HCT116 (cell line): ENCODE measurements at regions not wholly inside any gene's neighbourhood (a gene's known extent, or its start where the extent isn't known, plus 50 kb on each side); places are given as distances from the start of the nearest gene placed in this dataset.

ENCODE experiments used
- ATAC-seq: fragments of 200-7000 bp; cut with Tn5 transposase; 2 replicates; pipeline ENCODE4 v1.9.1; 2020; ENCODE audit warnings: mild to moderate bottlenecking, moderate library complexity
- BruUV-seq: library from RNA; stranded (reverse); fragments of 400-500 nt; replicated peaks from 2 replicates; lab custom pipeline; 2021; lab: Mats Ljungman, UMichigan
- CTCF ChIA-PET: fragments of 300-600 bp; sonication (Branson Sonifier 250); formaldehyde crosslinking; loops from one replicate; lab custom pipeline; 2021; ENCODE audit warnings: antibody characterized with exemption; lab: Charles Lee
- POLR2A ChIA-PET: fragments of 300-600, 350-600 bp; sonication (Branson Sonifier 250); formaldehyde crosslinking; loops from one replicate; lab custom pipeline; 2021; ENCODE audit warnings: antibody characterized with exemption; lab: Charles Lee
- RAD21 ChIA-PET, 2 experiments: fragments of 300-600 bp; sonication (Branson Sonifier 250); formaldehyde crosslinking; loops; one replicate each; lab custom pipeline; 2023; ENCODE audit warnings: low total read pairs in 2 of 2; ENCODE audit not compliant: uncharacterized antibody in 2 of 2, unreplicated experiment in 2 of 2, low non-redundant PET in 1 of 2; lab: Charles Lee
- DNase-seq: peaks from one replicate; pipeline ENCODE4 v3.0.0-alpha.2; 2010; ENCODE audit warnings: low read depth, low spot score
- H2AFZ ChIP-seq: fragments of 200-600 bp; shearing (Covaris generic), sonication (generic); 2 replicates; pipeline ENCODE4 v1.6.1; 2017; ENCODE audit warnings: low read depth, mixed run types, mixed read lengths, antibody characterized with exemption, low read length; ENCODE audit not compliant: poor library complexity, severe bottlenecking
- H3K27ac ChIP-seq: 2 replicates; pipeline ENCODE4 v1.5.1; 2012; ENCODE audit warnings: low read depth, low read length
- H3K27me3 ChIP-seq: fragments of 200-600 bp; sonication (generic); 2 replicates; pipeline ENCODE4 v1.6.1; 2016; ENCODE audit warnings: mixed run types, low read length, mixed read lengths; ENCODE audit not compliant: insufficient read depth
- H3K36me3 ChIP-seq, 2 experiments: fragments of 200-500 bp in 1 of 2; fragments of 200-600 bp in 1 of 2; sonication (Bioruptor generic) in 1 of 2; sonication (generic) in 1 of 2; 2 replicates each; pipeline versions ENCODE4 v1.5.1 to v1.6.1; 2014 to 2016; ENCODE audit warnings: low read length in 2 of 2, inconsistent platforms in 1 of 2, mixed read lengths in 1 of 2, mixed run types in 1 of 2; ENCODE audit not compliant: insufficient read depth in 2 of 2, control insufficient read depth in 1 of 2
- H3K4me1 ChIP-seq, 2 experiments: fragments of 200-600 bp in 1 of 2; sonication (generic) in 1 of 2; 2 replicates each; pipeline versions ENCODE4 v1.5.1 to v1.6.1; 2012 to 2017; ENCODE audit warnings: low read length in 2 of 2, inconsistent platforms in 1 of 2, mild to moderate bottlenecking in 1 of 2, mixed read lengths in 1 of 2, mixed run types in 1 of 2, moderate library complexity in 1 of 2; ENCODE audit not compliant: insufficient read depth in 2 of 2, control insufficient read depth in 1 of 2
- H3K4me2 ChIP-seq: fragments of 200-600 bp; sonication (generic); 2 replicates; pipeline ENCODE4 v1.6.1; 2017; ENCODE audit warnings: mixed run types, low read length, mixed read lengths
- H3K4me3 ChIP-seq, 2 experiments: fragments of 200-600 bp in 1 of 2; sonication (generic) in 1 of 2; replicated peaks in 1 of 2; 2 replicates each; pipeline ENCODE4 v1.5.1; 2011 to 2016; ENCODE audit warnings: low read length in 2 of 2, control low read depth in 1 of 2, low read depth in 1 of 2, mild to moderate bottlenecking in 1 of 2, mixed read lengths in 1 of 2, mixed run types in 1 of 2
- H3K79me2 ChIP-seq: fragments of 200-600 bp; sonication (generic); 2 replicates; pipeline ENCODE4 v1.6.1; 2017; ENCODE audit warnings: mild to moderate bottlenecking, mixed run types, low read length, moderate library complexity, mixed read lengths; ENCODE audit not compliant: insufficient read depth
- H3K9ac ChIP-seq: fragments of 200-600 bp; sonication (generic); 2 replicates; pipeline ENCODE4 v1.6.1; 2016; ENCODE audit warnings: low read length, mixed read lengths
- H3K9me2 ChIP-seq: fragments of 200-600 bp; sonication (generic), shearing (Covaris generic); 2 replicates; pipeline ENCODE4 v1.6.1; 2017; ENCODE audit warnings: mixed run types, mild to moderate bottlenecking, moderate library complexity; ENCODE audit not compliant: insufficient read depth
- H3K9me3 ChIP-seq, 2 experiments: fragments of 200-500 bp in 1 of 2; fragments of 200-600 bp in 1 of 2; sonication (Bioruptor generic) in 1 of 2; sonication (generic) in 1 of 2; 2 replicates each; pipeline ENCODE4 v1.6.1; 2014 to 2017; ENCODE audit warnings: low read length in 2 of 2, mixed read lengths in 2 of 2, inconsistent platforms in 1 of 2, low read depth in 1 of 2, mild to moderate bottlenecking in 1 of 2, mixed run types in 1 of 2, moderate library complexity in 1 of 2; ENCODE audit not compliant: control insufficient read depth in 1 of 2, insufficient read depth in 1 of 2
- H4K20me1 ChIP-seq: fragments of 200-600 bp; sonication (generic), shearing (Covaris generic); 2 replicates; pipeline ENCODE4 v1.6.1; 2017; ENCODE audit warnings: mixed run types, mild to moderate bottlenecking, moderate library complexity; ENCODE audit not compliant: insufficient read depth
- CEBPB ChIP-seq: IDR thresholded peaks from 2 replicates; pipeline ENCODE4 v1.6.1; 2012; ENCODE audit warnings: low read depth
- CTCF ChIP-seq, 3 experiments: fragments of 200-600 bp in 1 of 3; sonication (generic) in 1 of 3; IDR thresholded peaks in 2 of 3; conservative IDR thresholded peaks in 1 of 3; 2 replicates each; pipeline ENCODE4 v1.5.1; 2012 to 2017; ENCODE audit warnings: low read depth in 2 of 3, low read length in 2 of 3, antibody characterized with exemption in 1 of 3, borderline replicate concordance in 1 of 3, control low read depth in 1 of 3, mild to moderate bottlenecking in 1 of 3, mixed read lengths in 1 of 3, mixed run types in 1 of 3, moderate library complexity in 1 of 3; ENCODE audit not compliant: insufficient read depth in 1 of 3
- EGR1 ChIP-seq: IDR thresholded peaks from 2 replicates; pipeline ENCODE4 v1.6.1; 2012; ENCODE audit warnings: low read depth
- FOSL1 ChIP-seq: IDR thresholded peaks from 2 replicates; pipeline ENCODE4 v1.6.1; 2012; ENCODE audit warnings: low read depth
- MAX ChIP-seq: IDR thresholded peaks from 2 replicates; pipeline ENCODE4 v1.6.1; 2012
- POLR2AphosphoS5 ChIP-seq: IDR thresholded peaks from 2 replicates; pipeline ENCODE4 v1.6.1; 2011; ENCODE audit warnings: mild to moderate bottlenecking, low read depth, low read length, moderate library complexity
- RAD21 ChIP-seq: IDR thresholded peaks from 2 replicates; pipeline ENCODE4 v1.6.1; 2012; ENCODE audit warnings: low read depth, mild to moderate bottlenecking
- REST ChIP-seq: IDR thresholded peaks from 2 replicates; pipeline ENCODE4 v1.6.1; 2012; ENCODE audit warnings: low read depth
- YY1 ChIP-seq: IDR thresholded peaks from 2 replicates; pipeline ENCODE4 v1.6.1; 2011; ENCODE audit warnings: low read length, low read depth, moderate library complexity, mild to moderate bottlenecking; ENCODE audit not compliant: insufficient replicate concordance; ENCODE audit errors: extremely low read depth
- ZBTB33 ChIP-seq: IDR thresholded peaks from 2 replicates; pipeline ENCODE4 v1.6.1; 2011; ENCODE audit warnings: mild to moderate bottlenecking, low read length, moderate library complexity; ENCODE audit not compliant: insufficient replicate concordance; ENCODE audit errors: extremely low read depth
- ZFX ChIP-seq: fragments of 450-650 bp; IDR thresholded peaks from 2 replicates; pipeline ENCODE4 v1.6.1; 2017
- ZNF274 ChIP-seq: fragments of 200-500 bp; sonication (Bioruptor generic); IDR thresholded peaks from 2 replicates; pipeline ENCODE4 v1.6.1; 2014; ENCODE audit warnings: mild to moderate bottlenecking, low read depth, low read length, inconsistent platforms
- intact Hi-C: fragments of 100-400 bp; cut with micrococcal nuclease; formaldehyde crosslinking; loops from 2 replicates; pipeline ENCODE4 v1.10.0; 2022

- intact Hi-C loops: no loop called here
- Histone ChIP-seq H3K4me2 (no peak overlapping the region), H3K27ac (no peak overlapping the region), H2AFZ (no peak overlapping the region), H3K79me2 (no peaks in the 10 kb centered on the region), H3K36me3 (no peaks in the 10 kb centered on the region), H3K4me3 (no peak overlapping the region), H3K9ac (no peak overlapping the region), H3K4me1 (no peaks in the 10 kb centered on the region), H3K9me3 (no peaks in the 10 kb centered on the region), H4K20me1 (no peaks in the 10 kb centered on the region), H3K9me2 (no peaks in the 10 kb centered on the region), H3K27me3 (no peaks in the 10 kb centered on the region)
- TF ChIP-seq EGR1: no peak
- no peak for TF ChIP-seq FOSL1
- no peak for TF ChIP-seq REST
- BruUV-seq: no TSS peak
- POLR2A ChIA-PET: no interaction called here
- ATAC-seq: no peak
- RAD21 ChIA-PET: no interaction called here
- CTCF ChIA-PET: no interaction called here
- DNase-seq: no peak
Measured at GRCh38 chr18:39958876-39959275, 1996.2 kb upstream of the PIK3C3 start.

GRCh38 chr18:39952816-39953215 lies 2002.2 kb upstream of the PIK3C3 start:
- H3K9me3 ChIP-seq: no peaks in the 10 kb centered on the region
- BruUV-seq: no TSS peak
- CTCF ChIA-PET: no interaction called here
- TF ChIP-seq CEBPB: no peak
- TF ChIP-seq ZNF274: no peak
- no peak for TF ChIP-seq FOSL1
- TF ChIP-seq ZBTB33: no peak
- no peak for TF ChIP-seq CTCF (IDR thresholded peaks at IDR 0.05 in 2 of 3, conservative IDR thresholded peaks at IDR 0.05 in 1 of 3; ENCODE audit: borderline replicate concordance in 1 of 3, insufficient read depth in 1 of 3, low read depth in 2 of 3, low read length in 2 of 3)
- no peak for TF ChIP-seq RAD21
- no peak for TF ChIP-seq ZFX
- no peak for TF ChIP-seq POLR2AphosphoS5
- no peak for TF ChIP-seq YY1
- TF ChIP-seq MAX: no peak

More at GRCh38 chr18:39952816-39953215, 2002.2 kb upstream of the PIK3C3 start:
- H4K20me1 ChIP-seq: no peaks in the 10 kb centered on the region
- ATAC-seq (no peak), DNase-seq (no peak)
- H3K4me1 ChIP-seq: peaks cover 0 to 9% of the 10 kb centered on the region in 2 experiments; a peak in 1 of 4 replicates
- no peak overlapping the region for H2AFZ ChIP-seq
- intact Hi-C loops: no loop called here
- H3K4me3 ChIP-seq: no peak overlapping the region
- no peak overlapping the region for H3K4me2 ChIP-seq
- H3K9ac ChIP-seq: no peak overlapping the region
- H3K27me3 ChIP-seq: no peaks in the 10 kb centered on the region
- RAD21 ChIA-PET: no interaction called here
- H3K36me3 ChIP-seq: no peaks in the 10 kb centered on the region
- POLR2A ChIA-PET: no interaction called here
- no peaks in the 10 kb centered on the region for H3K9me2 ChIP-seq
- no peaks in the 10 kb centered on the region for H3K79me2 ChIP-seq
- no peak overlapping the region for H3K27ac ChIP-seq
